ENCODE measurements at regions not wholly inside any gene's neighbourhood (a gene's known extent, or its start where the extent isn't known, plus 50 kb on each side); places are given as distances from the start of the nearest gene placed in this dataset.

DNA sequence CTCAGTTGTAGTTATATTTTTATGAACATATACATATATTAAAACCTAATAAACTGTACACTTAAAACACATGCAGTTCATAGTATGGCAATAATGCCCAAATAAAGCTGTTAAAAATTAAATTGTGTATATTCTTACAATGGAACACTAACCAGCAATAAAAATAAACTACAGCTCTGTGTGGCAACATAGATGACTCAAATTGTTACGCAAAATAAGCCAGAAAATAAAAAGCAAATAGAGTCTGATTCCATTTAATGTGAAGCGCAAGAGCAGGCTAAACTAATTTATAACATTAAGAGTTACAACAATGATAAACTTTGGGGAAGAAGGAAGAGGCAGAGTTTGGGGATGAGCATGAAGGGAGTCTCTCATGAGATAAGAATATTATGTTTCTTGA is 597.3 kb downstream of the TLE1 start:
- BruUV-seq (replicated peaks): no TSS peak
- CTCF ChIA-PET: no interaction called here
- POLR2A ChIA-PET: no interaction called here
- H3K9me3 ChIP-seq (replicated peaks; ENCODE audit: control insufficient read depth, insufficient read depth, low read length): no peaks in the 10 kb centered on the region
- no peak for DNase-seq (ENCODE audit: low read depth, low spot score)
- intact Hi-C loops (cut with micrococcal nuclease): no loop called here
- dilution Hi-C loops (cut with MboI; ENCODE audit: extremely low pct_ligation_motif_present, low sequenced_read_pairs): no loop called here
- no peaks in the 10 kb centered on the region for H4K20me1 ChIP-seq (replicated peaks; ENCODE audit: control insufficient read depth, extremely low read depth, insufficient read depth, low read length)
- no peak overlapping the region for H2AFZ ChIP-seq (ENCODE audit: low read depth, low read length)
- H3K9me1 ChIP-seq (replicated peaks; ENCODE audit: control insufficient read depth, extremely low read depth, insufficient read depth, low read length): no peaks in the 10 kb centered on the region
- FAIRE-seq: no peak
- no peak overlapping the region for H3K4me3 ChIP-seq (replicated peaks in 1 of 3; ENCODE audit: insufficient read depth in 1 of 3, low read depth in 1 of 3, low read length in 3 of 3)
- H3K79me2 ChIP-seq (ENCODE audit: control insufficient read depth, insufficient read depth, low read length): no peaks in the 10 kb centered on the region
- no peak overlapping the region for H3K4me2 ChIP-seq (ENCODE audit: insufficient read depth, low read length)
- H3K4me1 ChIP-seq (ENCODE audit: control insufficient read depth, extremely low read depth, insufficient read depth, low read length): no peaks in the 10 kb centered on the region
- H3K9ac ChIP-seq (replicated peaks; ENCODE audit: extremely low read depth, insufficient read depth, low read length): no peak overlapping the region
- H3K27me3 ChIP-seq (ENCODE audit: control insufficient read depth in 2 of 2, insufficient read depth in 2 of 2, low read length in 2 of 2): no peaks in the 10 kb centered on the region
- no peaks in the 10 kb centered on the region for H3K36me3 ChIP-seq (ENCODE audit: control insufficient read depth in 2 of 2, extremely low read depth in 1 of 2, insufficient read depth in 2 of 2, low read length in 2 of 2)
- TF ChIP-seq MYC (IDR thresholded peaks at IDR 0.05; ENCODE audit: low read depth, low read length): no peak
- TF ChIP-seq EZH2 (IDR thresholded peaks at IDR 0.05; ENCODE audit: borderline replicate concordance, low read depth, low read length, severe bottlenecking): no peak
- TF ChIP-seq GATA2 (IDR thresholded peaks at IDR 0.05; ENCODE audit: insufficient read depth, insufficient read length, low read depth, low read length): no peak
- no peak for TF ChIP-seq POLR2AphosphoS5 (IDR thresholded peaks at IDR 0.05; ENCODE audit: insufficient read depth, low read depth, low read length)
- no peak for TF ChIP-seq POLR2A (IDR thresholded peaks at IDR 0.05; ENCODE audit: low read depth, low read length)
- TF ChIP-seq FOS (IDR thresholded peaks at IDR 0.05; ENCODE audit: borderline replicate concordance, insufficient read depth, low read length): no peak
- TF ChIP-seq, protein P1, sequence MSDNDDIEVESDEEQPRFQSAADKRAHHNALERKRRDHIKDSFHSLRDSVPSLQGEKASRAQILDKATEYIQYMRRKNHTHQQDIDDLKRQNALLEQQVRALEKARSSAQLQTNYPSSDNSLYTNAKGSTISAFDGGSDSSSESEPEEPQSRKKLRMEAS (IDR thresholded peaks at IDR 0.05; ENCODE audit: insufficient read depth, insufficient read length): no peak
- H3K27ac ChIP-seq (ENCODE audit: insufficient read depth, low read depth, low read length): no peak overlapping the region

DNA sequence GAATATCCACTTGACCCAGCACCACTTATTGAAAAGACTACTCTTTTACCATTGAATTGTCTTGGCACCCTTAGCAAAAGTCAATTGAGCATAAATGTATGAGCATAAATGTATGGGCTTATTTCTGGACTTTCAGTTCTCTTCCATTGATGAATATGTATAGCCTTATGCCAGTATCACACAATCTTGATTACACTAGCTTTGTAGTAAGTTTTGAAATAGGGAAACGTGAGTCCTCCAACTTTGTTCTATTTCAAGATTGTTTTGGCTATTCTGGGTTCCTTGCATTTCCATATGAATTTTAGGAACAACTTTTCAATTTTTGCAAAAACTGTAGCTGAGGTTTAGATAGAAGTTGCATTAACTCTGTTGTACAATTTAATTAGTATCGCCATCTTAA is 601.0 kb downstream of the TLE1 start:
- Histone ChIP-seq H3K4me2 (ENCODE audit: insufficient read depth, low read length) (no peak overlapping the region), H4K20me1 (replicated peaks; ENCODE audit: control insufficient read depth, extremely low read depth, insufficient read depth, low read length) (no peaks in the 10 kb centered on the region), H3K9ac (replicated peaks; ENCODE audit: extremely low read depth, insufficient read depth, low read length) (no peak overlapping the region), H3K4me3 (replicated peaks in 1 of 3; ENCODE audit: insufficient read depth in 1 of 3, low read depth in 1 of 3, low read length in 3 of 3) (no peak overlapping the region), H3K36me3 (ENCODE audit: control insufficient read depth in 2 of 2, extremely low read depth in 1 of 2, insufficient read depth in 2 of 2, low read length in 2 of 2) (no peaks in the 10 kb centered on the region), H3K27me3 (ENCODE audit: control insufficient read depth in 2 of 2, insufficient read depth in 2 of 2, low read length in 2 of 2) (no peaks in the 10 kb centered on the region), H3K4me1 (ENCODE audit: control insufficient read depth, extremely low read depth, insufficient read depth, low read length) (no peaks in the 10 kb centered on the region), H3K27ac (ENCODE audit: insufficient read depth, low read depth, low read length) (no peak overlapping the region), H3K79me2 (ENCODE audit: control insufficient read depth, insufficient read depth, low read length) (no peaks in the 10 kb centered on the region), H3K9me3 (replicated peaks; ENCODE audit: control insufficient read depth, insufficient read depth, low read length) (no peaks in the 10 kb centered on the region), H2AFZ (ENCODE audit: low read depth, low read length) (no peak overlapping the region), H3K9me1 (replicated peaks; ENCODE audit: control insufficient read depth, extremely low read depth, insufficient read depth, low read length) (no peaks in the 10 kb centered on the region)
- ChIA-PET POLR2A (no interaction called here), CTCF (no interaction called here)
- BruUV-seq (replicated peaks): no TSS peak
- TF ChIP-seq MYC (IDR thresholded peaks at IDR 0.05; ENCODE audit: low read depth, low read length) (no peak), FOS (IDR thresholded peaks at IDR 0.05; ENCODE audit: borderline replicate concordance, insufficient read depth, low read length) (no peak), EZH2 (IDR thresholded peaks at IDR 0.05; ENCODE audit: borderline replicate concordance, low read depth, low read length, severe bottlenecking) (no peak), GATA2 (IDR thresholded peaks at IDR 0.05; ENCODE audit: insufficient read depth, insufficient read length, low read depth, low read length) (no peak), POLR2AphosphoS5 (IDR thresholded peaks at IDR 0.05; ENCODE audit: insufficient read depth, low read depth, low read length) (no peak), JUN (IDR thresholded peaks at IDR 0.05; ENCODE audit: borderline replicate concordance, insufficient read depth, insufficient read length, low read depth) (no peak), POLR2A (IDR thresholded peaks at IDR 0.05; ENCODE audit: low read depth, low read length) (no peak)
- TF ChIP-seq, protein P2, sequence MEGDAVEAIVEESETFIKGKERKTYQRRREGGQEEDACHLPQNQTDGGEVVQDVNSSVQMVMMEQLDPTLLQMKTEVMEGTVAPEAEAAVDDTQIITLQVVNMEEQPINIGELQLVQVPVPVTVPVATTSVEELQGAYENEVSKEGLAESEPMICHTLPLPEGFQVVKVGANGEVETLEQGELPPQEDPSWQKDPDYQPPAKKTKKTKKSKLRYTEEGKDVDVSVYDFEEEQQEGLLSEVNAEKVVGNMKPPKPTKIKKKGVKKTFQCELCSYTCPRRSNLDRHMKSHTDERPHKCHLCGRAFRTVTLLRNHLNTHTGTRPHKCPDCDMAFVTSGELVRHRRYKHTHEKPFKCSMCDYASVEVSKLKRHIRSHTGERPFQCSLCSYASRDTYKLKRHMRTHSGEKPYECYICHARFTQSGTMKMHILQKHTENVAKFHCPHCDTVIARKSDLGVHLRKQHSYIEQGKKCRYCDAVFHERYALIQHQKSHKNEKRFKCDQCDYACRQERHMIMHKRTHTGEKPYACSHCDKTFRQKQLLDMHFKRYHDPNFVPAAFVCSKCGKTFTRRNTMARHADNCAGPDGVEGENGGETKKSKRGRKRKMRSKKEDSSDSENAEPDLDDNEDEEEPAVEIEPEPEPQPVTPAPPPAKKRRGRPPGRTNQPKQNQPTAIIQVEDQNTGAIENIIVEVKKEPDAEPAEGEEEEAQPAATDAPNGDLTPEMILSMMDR (IDR thresholded peaks at IDR 0.05; ENCODE audit: extremely low read depth in 1 of 2, insufficient read depth in 1 of 2, low read depth in 1 of 2, low read length in 2 of 2): no peak
- TF ChIP-seq, protein P1 (IDR thresholded peaks at IDR 0.05; ENCODE audit: insufficient read depth, insufficient read length): no peak
- FAIRE-seq (no peak), DNase-seq (ENCODE audit: low read depth, low spot score) (no peak)
- dilution Hi-C loops (cut with MboI; ENCODE audit: extremely low pct_ligation_motif_present, low sequenced_read_pairs): no loop called here
- intact Hi-C loops (cut with micrococcal nuclease): no loop called here
